HL-60 (cell line): ENCODE measurements at regions not wholly inside any gene's neighbourhood (a gene's known extent, or its start where the extent isn't known, plus 50 kb on each side); places are given as distances from the start of the nearest gene placed in this dataset.

ENCODE experiments used
- POLR2AphosphoS5 ChIP-seq: IDR thresholded peaks from 2 replicates; pipeline ENCODE4 v1.6.1; 2012; ENCODE audit warnings: low read depth
- REST ChIP-seq: IDR thresholded peaks from 2 replicates; pipeline ENCODE4 v1.6.1; 2012; ENCODE audit warnings: low read depth; ENCODE audit not compliant: insufficient replicate concordance
- SPI1 ChIP-seq: IDR thresholded peaks from 2 replicates; pipeline ENCODE4 v1.6.1; 2012; ENCODE audit warnings: low read depth, mild to moderate bottlenecking, borderline replicate concordance
- TF ChIP-seq, protein P1 (sequence below): IDR thresholded peaks from one replicate; pipeline ENCODE4 v1.5.1; 2011; ENCODE audit warnings: low read length, control low read depth, inconsistent platforms; ENCODE audit not compliant: insufficient read depth

DNA sequence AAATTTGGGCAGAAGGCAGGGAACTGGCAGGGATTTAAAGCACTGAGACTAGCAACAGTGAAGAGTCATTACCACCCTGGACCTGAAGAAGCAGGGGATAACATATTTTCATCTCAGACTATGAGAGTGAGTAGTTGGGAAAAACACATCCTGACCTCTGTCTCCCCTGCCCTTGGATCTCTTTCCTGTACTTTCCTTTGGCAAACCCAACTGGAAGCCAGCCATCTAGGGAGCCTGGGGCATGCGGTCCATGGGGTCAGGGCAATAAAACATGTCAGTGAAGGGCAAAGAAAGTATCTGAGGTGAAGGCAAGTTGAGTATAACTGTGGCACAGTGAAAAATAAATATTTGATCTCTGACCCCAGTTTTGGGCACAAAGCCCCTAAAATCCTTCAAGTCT lies 698.2 kb downstream of the DOK5 start:
- no peak for TF ChIP-seq POLR2AphosphoS5
- no peak for TF ChIP-seq SPI1
- TF ChIP-seq, protein P1, sequence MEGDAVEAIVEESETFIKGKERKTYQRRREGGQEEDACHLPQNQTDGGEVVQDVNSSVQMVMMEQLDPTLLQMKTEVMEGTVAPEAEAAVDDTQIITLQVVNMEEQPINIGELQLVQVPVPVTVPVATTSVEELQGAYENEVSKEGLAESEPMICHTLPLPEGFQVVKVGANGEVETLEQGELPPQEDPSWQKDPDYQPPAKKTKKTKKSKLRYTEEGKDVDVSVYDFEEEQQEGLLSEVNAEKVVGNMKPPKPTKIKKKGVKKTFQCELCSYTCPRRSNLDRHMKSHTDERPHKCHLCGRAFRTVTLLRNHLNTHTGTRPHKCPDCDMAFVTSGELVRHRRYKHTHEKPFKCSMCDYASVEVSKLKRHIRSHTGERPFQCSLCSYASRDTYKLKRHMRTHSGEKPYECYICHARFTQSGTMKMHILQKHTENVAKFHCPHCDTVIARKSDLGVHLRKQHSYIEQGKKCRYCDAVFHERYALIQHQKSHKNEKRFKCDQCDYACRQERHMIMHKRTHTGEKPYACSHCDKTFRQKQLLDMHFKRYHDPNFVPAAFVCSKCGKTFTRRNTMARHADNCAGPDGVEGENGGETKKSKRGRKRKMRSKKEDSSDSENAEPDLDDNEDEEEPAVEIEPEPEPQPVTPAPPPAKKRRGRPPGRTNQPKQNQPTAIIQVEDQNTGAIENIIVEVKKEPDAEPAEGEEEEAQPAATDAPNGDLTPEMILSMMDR = no peak
- TF ChIP-seq REST = no peak
